Breast epithelium (tissue), 3 donors: ENCODE measurements at regions not wholly inside any gene's neighbourhood (a gene's known extent, or its start where the extent isn't known, plus 50 kb on each side); places are given as distances from the start of the nearest gene placed in this dataset.

Source experiments
- CTCF ChIP-seq, 3 donors: fragments of 450-650 bp; IDR thresholded peaks; one replicate each; pipeline ENCODE4 v1.5.1; 2016 to 2017; ENCODE audit warnings: antibody characterized with exemption in 3 of 3, mild to moderate bottlenecking in 3 of 3, moderate library complexity in 3 of 3
- POLR2AphosphoS5 ChIP-seq, 3 donors: sonication (generic); formaldehyde crosslinking; IDR thresholded peaks; one replicate each; pipeline ENCODE4 v1.6.1; 2017; ENCODE audit warnings: antibody characterized with exemption in 3 of 3

GRCh38 chr6:126199466-126199865, 140.4 kb upstream of the CENPW start:
- TF ChIP-seq CTCF (IDR thresholded peaks at IDR 0.05) (no peak), POLR2AphosphoS5 (IDR thresholded peaks at IDR 0.05) (no peak)
